MM.1S (cell line): ENCODE measurements at regions not wholly inside any gene's neighbourhood (a gene's known extent, or its start where the extent isn't known, plus 50 kb on each side); places are given as distances from the start of the nearest gene placed in this dataset.

ENCODE experiments used
- DNase-seq: peaks from one replicate; pipeline ENCODE4 v3.0.0-alpha.2; 2015
- H2AFZ ChIP-seq: fragments of 300-600 bp; sonication (generic); 2 replicates; pipeline ENCODE4 v1.6.0; 2016; ENCODE audit warnings: antibody characterized with exemption, low read length
- H3F3A ChIP-seq: fragments of 300-600 bp; sonication (generic); 2 replicates; pipeline ENCODE4 v1.6.1; 2016; ENCODE audit warnings: mild to moderate bottlenecking, antibody characterized with exemption, low read length, moderate library complexity, mixed read lengths; ENCODE audit not compliant: insufficient read depth
- H3K27ac ChIP-seq: fragments of 300-600 bp; sonication (generic); 2 replicates; pipeline ENCODE4 v1.5.1; 2016; ENCODE audit warnings: mild to moderate bottlenecking, low read length
- H3K27me3 ChIP-seq: fragments of 300-600 bp; sonication (generic); replicated peaks from 2 replicates; pipeline ENCODE4 v1.6.0; 2016; ENCODE audit warnings: low read length; ENCODE audit not compliant: insufficient read depth
- H3K36me3 ChIP-seq: fragments of 300-600 bp; sonication (generic); replicated peaks from 2 replicates; pipeline ENCODE4 v1.6.1; 2016; ENCODE audit warnings: mild to moderate bottlenecking, low read length, mixed read lengths; ENCODE audit not compliant: insufficient read depth
- H3K4me1 ChIP-seq: fragments of 300-600 bp; sonication (generic); 2 replicates; pipeline ENCODE4 v1.6.1; 2016; ENCODE audit warnings: low read length, mixed read lengths
- H3K4me2 ChIP-seq: fragments of 300-600 bp; sonication (generic); 2 replicates; pipeline ENCODE4 v1.6.0; 2016; ENCODE audit warnings: low read depth, low read length
- H3K4me3 ChIP-seq: fragments of 300-600 bp; sonication (generic); 2 replicates; pipeline ENCODE4 v1.5.1; 2016; ENCODE audit warnings: low read length, mixed read lengths
- H3K79me2 ChIP-seq: fragments of 300-600 bp; sonication (generic); 2 replicates; pipeline ENCODE4 v1.6.1; 2016; ENCODE audit warnings: mixed run types, low read length, mixed read lengths
- H3K9ac ChIP-seq: fragments of 300-600 bp; sonication (generic); 2 replicates; pipeline ENCODE4 v1.6.1; 2016; ENCODE audit warnings: low read length, mixed read lengths
- H3K9me2 ChIP-seq: fragments of 300-600 bp; sonication (generic); replicated peaks from 2 replicates; pipeline ENCODE4 v1.6.1; 2016; ENCODE audit warnings: mild to moderate bottlenecking, low read length, mixed read lengths; ENCODE audit not compliant: insufficient read depth
- H3K9me3 ChIP-seq: fragments of 300-600 bp; sonication (generic); replicated peaks from 2 replicates; pipeline ENCODE4 v1.6.1; 2016; ENCODE audit warnings: mild to moderate bottlenecking, low read length, mixed read lengths; ENCODE audit not compliant: insufficient read depth
- H4K20me1 ChIP-seq: fragments of 300-600 bp; sonication (generic); 2 replicates; pipeline ENCODE4 v1.6.1; 2016; ENCODE audit warnings: mild to moderate bottlenecking, low read length, moderate library complexity, mixed read lengths; ENCODE audit not compliant: insufficient read depth
- CTCF ChIP-seq: fragments of 300-600 bp; sonication (generic); IDR thresholded peaks from 2 replicates; pipeline ENCODE4 v1.5.1; 2016; ENCODE audit warnings: antibody characterized with exemption, low read length, mixed read lengths
- EZH2 ChIP-seq: fragments of 300-600 bp; sonication (generic); optimal IDR thresholded peaks from 2 replicates; pipeline ENCODE3; 2017; ENCODE audit warnings: low read depth, mild to moderate bottlenecking, antibody characterized with exemption, low read length, mixed read lengths
- EZH2phosphoT487 ChIP-seq: fragments of 300-600 bp; sonication (generic); IDR thresholded peaks from 2 replicates; pipeline ENCODE4 v1.6.1; 2018; ENCODE audit warnings: antibody characterized with exemption, low read length

GRCh38 chrX:4735299-4735698 lies 1021.9 kb upstream of the PRKX start:
- Histone ChIP-seq H3F3A (no peaks in the 10 kb centered on the region), H3K27ac (no peak overlapping the region), H3K36me3 (no peaks in the 10 kb centered on the region), H2AFZ (no peak overlapping the region), H3K4me1 (no peaks in the 10 kb centered on the region), H3K27me3 (no peaks in the 10 kb centered on the region), H3K9me3 (no peaks in the 10 kb centered on the region), H3K4me2 (no peak overlapping the region), H3K9me2 (no peaks in the 10 kb centered on the region), H4K20me1 (no peaks in the 10 kb centered on the region), H3K79me2 (no peaks in the 10 kb centered on the region), H3K9ac (no peak overlapping the region), H3K4me3 (no peak overlapping the region)
- TF ChIP-seq CTCF (no peak), EZH2phosphoT487 (no peak), EZH2 (no peak)
- no peak for DNase-seq

- Histone ChIP-seq H3K27ac (no peak overlapping the region), H3K4me2 (no peak overlapping the region), H3K79me2 (no peaks in the 10 kb centered on the region), H3K4me1 (no peaks in the 10 kb centered on the region), H3K36me3 (no peaks in the 10 kb centered on the region), H2AFZ (no peak overlapping the region), H3K4me3 (no peak overlapping the region), H3K9me3 (no peaks in the 10 kb centered on the region), H3F3A (no peaks in the 10 kb centered on the region), H3K9ac (no peak overlapping the region), H3K9me2 (no peaks in the 10 kb centered on the region), H3K27me3 (no peaks in the 10 kb centered on the region), H4K20me1 (no peaks in the 10 kb centered on the region)
- TF ChIP-seq EZH2, result no peak
- TF ChIP-seq CTCF, result no peak
- DNase-seq, result no peak
Measured at GRCh38 chrX:4710618-4711433, 997.4 kb upstream of the PRKX start.

- H3K9me2 ChIP-seq, result no peaks in the 10 kb centered on the region
- H3F3A ChIP-seq, result no peaks in the 10 kb centered on the region
- H3K4me1 ChIP-seq, result no peaks in the 10 kb centered on the region
- no peaks in the 10 kb centered on the region for H3K36me3 ChIP-seq
- no peak overlapping the region for H3K4me2 ChIP-seq
- TF ChIP-seq EZH2phosphoT487 (no peak), EZH2 (no peak), CTCF (no peak)
- no peak overlapping the region for H3K9ac ChIP-seq
- no peaks in the 10 kb centered on the region for H3K79me2 ChIP-seq
- H2AFZ ChIP-seq, result no peak overlapping the region
- no peaks in the 10 kb centered on the region for H4K20me1 ChIP-seq
- H3K4me3 ChIP-seq, result no peak overlapping the region
- H3K27ac ChIP-seq, result no peak overlapping the region
- no peaks in the 10 kb centered on the region for H3K9me3 ChIP-seq
- H3K27me3 ChIP-seq, result no peaks in the 10 kb centered on the region
- no peak for DNase-seq
Measured at GRCh38 chrX:4708970-4709760, 995.7 kb upstream of the PRKX start.
